ENCODE measurements at regions not wholly inside any gene's neighbourhood (a gene's known extent, or its start where the extent isn't known, plus 50 kb on each side); places are given as distances from the start of the nearest gene placed in this dataset.
A peak's percentile ranks its signal among the peaks of the same experiment; 100 is the strongest.

DNA sequence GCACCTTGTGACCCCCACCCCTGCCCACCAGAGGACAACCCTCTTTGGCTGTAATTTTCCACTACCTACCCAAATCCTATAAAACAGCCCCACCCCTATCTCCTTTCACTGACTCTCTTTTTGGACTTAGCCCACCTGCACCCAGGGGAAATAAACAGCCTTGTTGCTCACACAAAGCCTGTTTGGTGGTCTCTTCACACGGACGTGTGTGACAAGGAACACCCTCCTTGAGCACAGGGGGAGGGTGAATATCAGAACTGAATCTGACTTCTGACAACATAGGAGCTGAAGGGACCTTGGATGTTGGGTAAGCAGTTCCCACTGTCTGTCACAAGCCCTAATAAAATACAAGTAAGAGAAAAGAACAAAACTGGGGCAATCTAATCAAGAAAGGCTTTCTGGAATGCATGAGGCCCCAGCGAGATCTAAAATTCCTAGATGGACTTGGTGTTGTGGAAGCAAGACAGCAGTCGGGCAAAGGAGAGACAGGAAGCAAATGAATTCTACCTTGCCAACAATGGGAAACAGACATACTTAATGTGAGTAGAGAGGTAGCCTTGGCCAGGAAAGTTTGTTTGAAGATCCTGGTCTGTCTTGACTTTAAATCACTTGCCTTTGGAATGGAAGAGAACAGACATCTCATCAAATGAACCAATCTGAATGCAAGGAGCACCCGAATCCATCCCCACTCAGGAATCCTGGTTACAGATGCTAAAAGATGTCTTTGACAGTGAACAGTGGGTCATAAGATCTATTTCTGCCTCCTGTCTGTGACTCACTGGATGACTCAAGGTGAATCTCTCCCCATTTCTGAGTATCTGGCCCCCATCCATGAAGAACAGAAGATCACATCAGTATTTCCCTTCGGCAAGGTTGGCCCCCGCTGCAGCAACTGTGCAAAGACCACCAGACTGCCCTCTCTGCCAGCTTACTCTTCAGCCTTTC, 53.3 kb downstream of the OLFML3 start (continued):
- TF ChIP-seq, protein P1, sequence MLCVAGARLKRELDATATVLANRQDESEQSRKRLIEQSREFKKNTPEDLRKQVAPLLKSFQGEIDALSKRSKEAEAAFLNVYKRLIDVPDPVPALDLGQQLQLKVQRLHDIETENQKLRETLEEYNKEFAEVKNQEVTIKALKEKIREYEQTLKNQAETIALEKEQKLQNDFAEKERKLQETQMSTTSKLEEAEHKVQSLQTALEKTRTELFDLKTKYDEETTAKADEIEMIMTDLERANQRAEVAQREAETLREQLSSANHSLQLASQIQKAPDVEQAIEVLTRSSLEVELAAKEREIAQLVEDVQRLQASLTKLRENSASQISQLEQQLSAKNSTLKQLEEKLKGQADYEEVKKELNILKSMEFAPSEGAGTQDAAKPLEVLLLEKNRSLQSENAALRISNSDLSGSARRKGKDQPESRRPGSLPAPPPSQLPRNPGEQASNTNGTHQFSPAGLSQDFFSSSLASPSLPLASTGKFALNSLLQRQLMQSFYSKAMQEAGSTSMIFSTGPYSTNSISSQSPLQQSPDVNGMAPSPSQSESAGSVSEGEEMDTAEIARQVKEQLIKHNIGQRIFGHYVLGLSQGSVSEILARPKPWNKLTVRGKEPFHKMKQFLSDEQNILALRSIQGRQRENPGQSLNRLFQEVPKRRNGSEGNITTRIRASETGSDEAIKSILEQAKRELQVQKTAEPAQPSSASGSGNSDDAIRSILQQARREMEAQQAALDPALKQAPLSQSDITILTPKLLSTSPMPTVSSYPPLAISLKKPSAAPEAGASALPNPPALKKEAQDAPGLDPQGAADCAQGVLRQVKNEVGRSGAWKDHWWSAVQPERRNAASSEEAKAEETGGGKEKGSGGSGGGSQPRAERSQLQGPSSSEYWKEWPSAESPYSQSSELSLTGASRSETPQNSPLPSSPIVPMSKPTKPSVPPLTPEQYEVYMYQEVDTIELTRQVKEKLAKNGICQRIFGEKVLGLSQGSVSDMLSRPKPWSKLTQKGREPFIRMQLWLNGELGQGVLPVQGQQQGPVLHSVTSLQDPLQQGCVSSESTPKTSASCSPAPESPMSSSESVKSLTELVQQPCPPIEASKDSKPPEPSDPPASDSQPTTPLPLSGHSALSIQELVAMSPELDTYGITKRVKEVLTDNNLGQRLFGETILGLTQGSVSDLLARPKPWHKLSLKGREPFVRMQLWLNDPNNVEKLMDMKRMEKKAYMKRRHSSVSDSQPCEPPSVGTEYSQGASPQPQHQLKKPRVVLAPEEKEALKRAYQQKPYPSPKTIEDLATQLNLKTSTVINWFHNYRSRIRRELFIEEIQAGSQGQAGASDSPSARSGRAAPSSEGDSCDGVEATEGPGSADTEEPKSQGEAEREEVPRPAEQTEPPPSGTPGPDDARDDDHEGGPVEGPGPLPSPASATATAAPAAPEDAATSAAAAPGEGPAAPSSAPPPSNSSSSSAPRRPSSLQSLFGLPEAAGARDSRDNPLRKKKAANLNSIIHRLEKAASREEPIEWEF (IDR thresholded peaks at IDR 0.05; ENCODE audit: insufficient replicate concordance, low read depth, low read length), result no peak
- TF ChIP-seq RAD51 (IDR thresholded peaks at IDR 0.05) (no peak), IRF4 (IDR thresholded peaks at IDR 0.05; ENCODE audit: low read depth, low read length) (no peak), RAD21 (IDR thresholded peaks at IDR 0.05; ENCODE audit: insufficient read depth, low read depth, low read length) (no peak)

- intact Hi-C loops (cut with micrococcal nuclease; ENCODE audit: unreplicated experiment), result loop anchor here (5.0 kb wide), 1 partner anchor 249 kb away; no protein-coding TSS in a partner anchor
- 23% methylated on average over 5 of the region's 5 CpGs for whole genome bisulfite sequencing (ENCODE audit: insufficient coverage, insufficient replicate concordance, low lambda C conversion rate, missing lambda C conversion rate)
- no peaks in the 10 kb centered on the region; a peak in 3 of 4 replicates for H3K27me3 ChIP-seq (replicated peaks in 1 of 2; ENCODE audit: control insufficient read depth in 2 of 2, insufficient read depth in 2 of 2, low read length in 1 of 2)
- no peak overlapping the region for H3K27ac ChIP-seq (ENCODE audit: control insufficient read depth, insufficient read depth)
- BruUV-seq (replicated peaks), result no TSS peak
- H3K9me3 ChIP-seq (replicated peaks; ENCODE audit: control insufficient read depth, insufficient read depth, low read length), result no peaks in the 10 kb centered on the region
- ATAC-seq (peak; percentile 65), FAIRE-seq (no peak), DNase-seq (ENCODE audit: low read depth, low spot score) (no peak)
- no peaks in the 10 kb centered on the region for H3K79me2 ChIP-seq (ENCODE audit: control insufficient read depth, insufficient read depth, low read length)
- SMC1A ChIA-PET (ENCODE audit: uncharacterized antibody, unreplicated experiment), result no interaction called here
- H3K4me3 ChIP-seq, result no peak overlapping the region
- no peaks in the 10 kb centered on the region for H3K36me3 ChIP-seq (ENCODE audit: control insufficient read depth in 2 of 2, insufficient read depth in 2 of 2, low read length in 1 of 2)
- H3K4me1 ChIP-seq (ENCODE audit: control insufficient read depth, insufficient read depth, low read length), result no peaks in the 10 kb centered on the region
- TF ChIP-seq SMC3 (IDR thresholded peaks at IDR 0.05; ENCODE audit: borderline replicate concordance, low read length) (peak; percentile 35; the same call in 1 of the 2 replicates), ETV6 (conservative IDR thresholded peaks at IDR 0.05 in 1 of 2, IDR thresholded peaks at IDR 0.05 in 1 of 2; ENCODE audit: borderline replicate concordance in 1 of 2, low read depth in 1 of 2) (no peak), RAD21 (IDR thresholded peaks at IDR 0.05; ENCODE audit: insufficient read depth, low read depth, low read length) (peak; percentile 27; the same call in 1 of the 2 replicates), CTCF (IDR thresholded peaks at IDR 0.05 in 2 of 3, conservative IDR thresholded peaks at IDR 0.05 in 1 of 3; ENCODE audit: control insufficient read depth in 2 of 3, extremely low read depth in 1 of 3, insufficient read depth in 1 of 3, low read depth in 3 of 3, low read length in 3 of 3) (peak; percentile 29 to 45 (median 40)), NFYA (IDR thresholded peaks at IDR 0.05; ENCODE audit: borderline replicate concordance, low read depth, low read length) (no peak), SP1 (IDR thresholded peaks at IDR 0.05; ENCODE audit: low read depth, low read length) (no peak), ZSCAN29 (IDR thresholded peaks at IDR 0.05) (no peak), ZNF207 (IDR thresholded peaks at IDR 0.05; ENCODE audit: borderline replicate concordance) (no peak)
- CTCF ChIA-PET, result interaction anchor here (0.8 to 2.1 kb wide), 6 partner anchors 10 to 251 kb away, joined by 3 to 13 read pairs (median 3); no protein-coding TSS in a partner anchor
- no peak overlapping the region for H3K9ac ChIP-seq (ENCODE audit: control insufficient read depth, insufficient read depth, low read length)
- RAD21 ChIA-PET (ENCODE audit: unreplicated experiment), result no interaction called here
- H3K4me2 ChIP-seq (ENCODE audit: control insufficient read depth, insufficient read depth), result no peak overlapping the region
- no peak overlapping the region for H2AFZ ChIP-seq (ENCODE audit: control insufficient read depth, low read depth, low read length)
- POLR2A ChIA-PET, result no interaction called here
- in situ Hi-C loops (cut with MboI), result no loop called here
- H4K20me1 ChIP-seq (ENCODE audit: control insufficient read depth, insufficient read depth), result no peaks in the 10 kb centered on the region
Measured at GRCh38 chr1:114033216-114033706, 54.0 kb downstream of the OLFML3 start.
